ENCODE measurements at regions not wholly inside any gene's neighbourhood (a gene's known extent, or its start where the extent isn't known, plus 50 kb on each side); places are given as distances from the start of the nearest gene placed in this dataset.

- TF ChIP-seq POLR2A (IDR thresholded peaks at IDR 0.05; ENCODE audit: low read length) (no peak), GATA1 (IDR thresholded peaks at IDR 0.05; ENCODE audit: low read depth, low read length) (no peak)
Measured at GRCh38 chr21:31489726-31490125, 145.7 kb upstream of the TIAM1 start.

All from erythroblast (primary cell).